ENCODE measurements at regions not wholly inside any gene's neighbourhood (a gene's known extent, or its start where the extent isn't known, plus 50 kb on each side); places are given as distances from the start of the nearest gene placed in this dataset.
A peak's percentile ranks its signal among the peaks of the same experiment; 100 is the strongest.

DNA sequence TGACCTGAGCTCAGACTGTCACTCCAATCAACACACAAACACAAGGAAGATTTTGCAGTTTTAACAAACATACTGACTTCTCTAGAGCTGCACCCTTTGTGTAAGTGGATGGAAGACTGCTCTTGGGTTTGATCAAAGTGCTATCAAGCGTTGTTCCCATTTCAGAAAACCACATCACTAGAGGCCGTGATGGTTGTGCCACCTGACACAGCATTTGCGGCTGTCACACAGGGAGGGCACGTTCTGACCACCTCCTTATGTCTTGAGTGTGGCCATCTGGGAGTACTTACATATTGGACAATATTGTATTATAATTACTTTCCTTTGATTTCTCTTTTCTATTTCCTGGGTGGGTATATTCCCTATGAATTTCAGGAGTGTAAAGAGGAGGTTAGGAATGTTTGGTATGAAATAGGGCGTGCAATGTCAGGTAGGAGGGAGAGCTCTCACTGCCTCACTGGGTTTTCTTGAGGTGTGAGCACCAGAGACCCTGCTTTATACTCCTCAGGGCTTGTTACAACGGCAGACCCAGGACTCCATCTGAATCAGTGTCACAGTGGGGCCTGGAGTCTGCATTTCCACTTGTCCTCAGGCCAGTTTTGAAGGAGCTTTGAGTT is 74.3 kb downstream of the SYNE3 start:
- no peak for DNase-seq (ENCODE audit: low spot score)

DNA sequence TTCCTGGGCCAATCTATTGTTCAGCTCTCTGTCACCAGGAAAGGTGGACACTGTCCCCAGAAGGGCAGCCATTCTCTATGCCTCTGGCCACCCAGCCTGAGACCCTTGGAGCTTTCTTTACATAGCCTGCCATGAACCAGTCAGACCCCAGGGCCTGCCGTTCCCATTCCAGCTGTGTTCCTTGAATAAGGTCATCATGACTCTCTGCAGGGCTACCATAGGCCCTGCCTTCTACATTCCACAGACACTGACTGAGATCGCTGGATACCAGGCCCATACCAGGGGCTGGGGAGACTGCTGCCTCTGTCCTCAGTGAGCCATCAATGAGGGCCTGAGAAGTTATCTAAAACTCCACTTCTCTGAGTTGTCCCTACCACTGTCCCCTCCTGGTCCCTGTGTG is 75.5 kb downstream of the SYNE3 start:
- DNase-seq (ENCODE audit: low spot score): no peak

DNA sequence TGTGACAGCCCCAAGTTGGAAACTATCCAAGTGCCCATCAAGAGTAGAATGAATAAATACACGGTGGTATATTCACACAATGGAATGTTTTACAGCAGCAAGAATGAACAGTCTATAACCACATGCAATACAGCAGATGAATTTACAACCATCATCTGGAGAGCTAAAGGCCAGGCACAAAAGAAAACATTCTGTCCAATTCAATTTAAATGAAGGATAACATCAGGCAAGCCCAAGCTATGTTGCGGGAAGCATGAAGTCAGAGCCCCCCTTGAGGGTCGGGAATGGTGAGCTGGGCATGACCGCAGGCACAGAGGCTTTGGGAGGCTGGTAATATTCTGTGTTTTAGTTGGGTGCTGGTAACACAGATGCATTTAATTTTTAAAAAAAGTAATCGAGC is 76.0 kb downstream of the SYNE3 start:
- DNase-seq (ENCODE audit: low spot score): no peak

DNA sequence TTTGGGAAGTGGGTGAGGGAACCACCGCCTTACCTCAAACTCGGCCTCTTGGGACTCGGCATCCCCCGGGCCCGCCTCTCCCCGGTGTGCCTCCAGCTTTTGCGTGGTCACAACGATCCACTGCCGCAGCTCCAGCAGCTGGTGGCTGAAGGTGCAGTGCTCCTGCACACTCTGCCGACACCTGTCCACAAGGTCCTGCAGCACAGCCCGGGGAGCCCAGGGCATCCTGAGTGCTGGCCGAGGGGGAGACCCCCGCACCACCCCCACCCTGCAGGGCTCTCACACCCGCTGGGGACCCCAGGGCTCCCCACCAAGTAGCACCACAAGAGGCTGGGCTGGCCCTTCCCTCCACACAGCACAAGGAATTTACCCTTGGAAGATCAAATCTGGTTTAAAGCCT is 76.6 kb downstream of the SYNE3 start:
- DNase-seq (ENCODE audit: low spot score): no peak

DNA sequence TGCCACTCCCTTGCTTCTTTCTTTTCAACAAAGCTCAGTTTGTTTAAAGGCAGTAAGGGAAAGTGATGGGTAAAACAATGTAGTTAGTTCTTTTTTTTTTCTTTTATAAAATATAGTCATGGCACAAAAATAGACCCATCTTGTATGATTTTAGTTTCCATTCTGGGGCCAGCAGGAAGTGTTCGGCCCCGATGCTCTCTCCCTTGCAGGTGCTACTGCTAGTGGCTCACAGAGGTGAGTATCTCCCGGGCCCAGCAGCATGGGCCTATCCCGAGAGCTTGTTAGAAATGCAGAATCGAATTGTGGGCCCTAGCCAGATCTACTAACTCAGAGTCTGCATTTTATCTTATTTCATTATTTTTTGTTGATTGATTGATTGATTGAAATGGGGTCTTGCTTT is 78.7 kb downstream of the SYNE3 start:
- no peak for DNase-seq (ENCODE audit: low spot score)

DNA sequence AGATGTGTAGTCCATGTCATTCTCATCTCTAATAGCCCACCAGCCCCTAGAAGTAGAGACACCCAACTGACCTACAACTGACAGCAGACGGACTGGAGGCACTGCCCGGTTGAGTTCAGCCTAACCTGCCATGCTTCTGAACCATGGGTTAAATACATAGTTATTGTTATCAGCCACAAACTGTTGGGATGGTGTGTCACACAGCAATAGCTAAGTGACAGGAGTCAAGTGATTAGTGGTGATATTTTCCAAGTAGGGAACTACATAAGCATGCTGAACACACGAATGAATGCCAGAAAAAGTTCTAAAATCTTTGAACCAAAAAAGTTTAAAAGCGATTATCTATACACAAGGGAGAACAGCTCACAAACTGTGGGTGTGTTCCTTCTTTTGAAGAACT is 80.1 kb downstream of the SYNE3 start:
- no peak for DNase-seq (ENCODE audit: low spot score)

DNA sequence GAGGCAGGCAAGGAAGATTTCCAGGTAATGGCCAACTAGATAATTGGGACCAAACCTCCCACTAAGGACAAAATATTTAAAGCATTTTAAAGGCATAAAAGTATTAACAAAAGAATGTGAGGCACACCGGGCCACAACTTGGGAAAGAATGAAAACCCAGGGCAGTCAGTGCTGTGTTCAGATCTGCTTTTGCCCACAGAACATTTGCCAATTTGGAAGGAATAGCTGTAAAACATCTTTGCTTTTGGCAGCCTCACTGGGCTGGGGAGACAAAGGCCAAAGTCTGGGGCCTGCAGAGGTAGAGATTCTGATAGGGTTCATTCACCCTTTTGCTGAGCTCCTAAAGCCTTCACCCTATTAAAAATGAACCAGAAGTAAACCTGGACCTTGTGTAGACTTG is 82.3 kb downstream of the SYNE3 start:
- DNase-seq (ENCODE audit: low spot score): no peak

DNA sequence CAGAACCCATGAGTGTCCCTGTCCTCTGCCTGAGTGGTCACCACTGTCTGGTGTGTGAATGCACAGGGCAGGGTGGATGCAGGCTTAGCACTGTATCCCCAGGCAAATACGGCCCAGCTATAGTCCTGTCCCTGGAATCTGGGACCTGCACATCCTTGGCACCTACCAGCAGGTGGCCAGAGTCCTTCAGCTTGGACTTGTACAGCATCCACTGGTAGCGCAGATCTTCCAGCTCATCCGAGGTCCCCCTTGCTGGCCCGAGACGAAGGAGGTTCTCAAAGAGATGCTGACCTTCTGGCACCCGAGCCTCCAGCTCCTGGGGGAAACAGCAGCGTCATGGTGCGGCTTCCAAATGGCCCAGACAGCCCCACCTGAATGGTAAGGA is 83.4 kb downstream of the SYNE3 start:
- no peak for DNase-seq (ENCODE audit: low spot score)

DNA sequence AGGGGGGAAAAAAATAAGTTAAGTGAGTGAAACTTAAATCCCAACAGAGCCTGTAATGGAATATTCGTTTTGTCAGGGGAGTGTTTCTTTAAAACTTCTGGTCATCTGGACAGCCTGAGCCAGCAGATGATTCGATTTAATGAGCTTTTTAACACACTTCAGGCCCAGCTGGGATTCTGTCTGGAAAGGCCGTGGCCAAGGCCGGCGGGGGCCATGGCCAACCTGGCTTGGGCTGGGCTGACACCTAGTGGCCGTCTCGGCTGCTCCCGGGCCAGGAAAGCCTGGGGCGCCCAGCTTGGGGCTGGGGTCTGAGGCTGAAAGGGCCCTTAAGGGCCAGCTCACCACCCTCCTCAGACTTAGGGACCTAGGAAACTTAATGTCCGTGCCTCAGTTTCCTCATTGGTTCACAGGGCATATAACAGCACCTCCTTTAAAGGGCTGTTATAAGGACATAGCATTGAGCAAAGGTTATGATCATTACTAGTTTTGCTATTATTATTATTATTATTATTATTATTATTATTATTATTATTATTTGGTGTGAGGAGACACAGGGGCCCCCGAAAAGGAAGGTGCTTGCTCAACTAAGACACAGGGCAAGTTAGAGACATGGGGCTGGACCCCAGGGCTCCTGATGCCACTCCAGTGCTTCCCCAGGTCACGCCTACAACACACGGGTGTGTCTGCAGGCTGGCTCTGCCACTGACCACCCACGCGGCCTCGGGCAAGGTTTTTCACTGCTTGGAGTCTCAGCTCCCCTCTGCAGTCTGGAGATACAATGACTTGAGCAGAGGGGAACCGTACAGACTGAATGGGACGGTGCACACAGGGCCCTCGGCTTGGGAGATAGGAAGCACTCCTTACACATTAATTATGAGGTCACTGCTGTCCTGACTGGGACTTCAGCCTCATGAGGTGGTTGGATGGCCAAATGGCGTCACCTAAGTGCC is 84.0 kb downstream of the SYNE3 start:
- peak; percentile 45 for DNase-seq (ENCODE audit: low spot score)

DNA sequence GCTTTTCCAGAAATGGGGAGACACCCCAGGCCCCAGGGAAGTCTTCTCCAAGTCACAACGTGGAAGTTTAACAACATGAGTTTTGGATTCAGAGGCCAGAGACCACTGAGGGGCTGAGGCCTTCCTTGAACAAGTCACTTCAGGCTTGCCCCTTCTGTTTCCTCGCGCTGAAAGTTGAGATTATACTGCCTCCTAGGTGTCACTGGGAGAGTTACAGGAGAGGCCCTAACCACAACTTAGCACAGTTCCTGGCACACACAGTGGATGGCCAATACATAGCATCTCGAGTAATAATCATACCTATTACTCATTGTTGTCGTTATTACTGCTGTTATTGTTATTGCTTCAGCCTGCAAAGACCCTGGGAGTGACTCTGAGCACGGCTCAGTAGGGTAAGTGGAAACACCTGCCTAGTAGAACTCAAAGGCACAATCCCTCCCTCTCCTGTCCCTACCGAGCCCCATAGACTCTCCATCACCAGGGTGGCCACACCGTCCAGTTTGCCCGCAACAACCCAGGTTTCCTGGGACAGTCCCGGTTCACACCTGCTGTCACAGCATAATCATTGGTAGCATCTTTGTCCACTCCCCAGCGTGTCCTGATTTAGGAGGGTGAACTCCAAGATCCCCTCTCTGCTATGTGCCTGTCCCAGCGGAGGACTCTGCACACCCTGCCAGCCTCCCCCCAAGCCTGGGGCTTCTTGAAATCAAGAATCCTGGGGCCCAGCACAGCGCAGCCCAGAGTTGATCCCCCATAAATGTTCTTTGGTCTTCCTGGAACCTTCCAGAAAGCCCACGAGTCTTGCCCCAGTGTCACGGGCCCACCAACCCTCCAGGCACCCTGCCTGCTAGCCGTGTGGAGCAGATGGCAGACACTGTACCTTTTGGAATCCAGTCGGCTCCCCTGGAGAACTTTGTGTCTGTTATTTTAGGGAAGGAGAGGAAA is 85.0 kb downstream of the SYNE3 start:
- no peak for DNase-seq (ENCODE audit: low spot score)

DNA sequence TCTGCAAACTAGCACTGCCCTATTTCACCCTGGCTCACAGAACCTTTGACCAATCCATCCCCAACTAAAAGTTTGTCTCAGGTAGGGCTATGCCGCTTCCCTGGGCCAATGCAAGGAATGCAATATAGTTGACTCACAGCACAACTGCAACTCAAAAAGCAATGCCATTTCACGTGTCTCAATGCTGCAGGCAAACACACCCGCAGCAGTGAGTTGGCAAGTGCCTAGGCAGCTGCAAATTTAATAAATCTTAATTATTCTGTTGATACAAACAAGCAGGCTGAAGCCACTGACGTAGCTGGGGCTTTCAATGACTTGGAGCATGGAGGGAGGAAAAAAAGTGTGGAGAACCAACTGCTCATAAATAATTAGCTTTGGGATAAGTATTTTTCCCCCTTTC is 87.9 kb downstream of the SYNE3 start:
- no peak for DNase-seq (ENCODE audit: low spot score)

DNA sequence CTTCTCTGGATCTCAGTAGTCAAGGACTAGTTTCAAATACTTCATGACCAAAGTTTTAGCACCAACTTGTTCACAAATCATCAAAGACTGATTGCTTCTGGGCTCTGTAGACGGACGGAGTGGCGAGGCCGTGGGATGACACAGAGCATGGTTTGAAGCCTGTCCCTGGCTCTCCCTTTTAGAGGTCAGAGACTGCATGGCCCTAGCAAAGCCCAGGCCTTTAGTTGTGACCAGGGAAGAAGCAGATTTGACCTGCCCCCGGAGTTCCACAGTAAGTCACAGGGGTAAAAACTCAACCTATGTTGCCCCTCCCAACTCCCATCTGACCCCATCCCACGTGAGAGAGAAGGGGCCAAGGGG is 90.4 kb downstream of the SYNE3 start:
- DNase-seq (ENCODE audit: low spot score): no peak

DNA sequence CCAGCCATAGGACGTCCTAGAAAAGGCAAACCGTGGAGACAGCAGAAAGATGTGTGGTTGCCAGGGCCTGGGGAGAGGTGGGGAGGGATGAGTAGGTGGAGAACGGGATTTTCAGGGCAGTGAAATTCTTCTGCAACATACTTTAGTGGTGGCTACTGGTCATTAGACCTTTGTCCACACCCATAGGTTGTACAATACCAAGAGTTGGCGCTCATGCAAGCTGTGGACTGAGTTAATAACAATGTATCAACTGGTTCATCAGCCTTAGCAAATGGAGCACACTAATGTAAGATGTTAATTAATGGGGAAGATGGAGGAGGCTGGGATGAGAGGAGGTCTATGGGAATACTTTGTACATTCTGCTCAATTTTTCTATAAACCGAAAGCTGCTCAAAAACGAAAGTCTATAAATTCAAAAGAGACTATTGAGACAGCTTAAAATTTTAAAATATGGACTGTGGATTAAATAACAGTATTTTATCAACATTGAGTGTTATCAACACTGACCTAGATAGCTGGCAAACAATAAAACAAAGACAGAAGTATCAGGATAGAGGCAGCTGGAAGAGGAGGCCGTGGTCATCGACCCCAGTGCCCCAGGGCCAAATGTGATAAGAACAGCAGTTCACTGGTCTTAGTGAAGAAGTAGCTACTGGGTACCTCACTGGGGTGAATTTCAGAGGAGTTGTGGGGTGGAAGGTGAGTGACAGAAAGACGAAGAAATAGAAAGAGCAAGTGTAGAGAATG is 90.9 kb downstream of the SYNE3 start:
- no peak for DNase-seq (ENCODE audit: low spot score)

DNA sequence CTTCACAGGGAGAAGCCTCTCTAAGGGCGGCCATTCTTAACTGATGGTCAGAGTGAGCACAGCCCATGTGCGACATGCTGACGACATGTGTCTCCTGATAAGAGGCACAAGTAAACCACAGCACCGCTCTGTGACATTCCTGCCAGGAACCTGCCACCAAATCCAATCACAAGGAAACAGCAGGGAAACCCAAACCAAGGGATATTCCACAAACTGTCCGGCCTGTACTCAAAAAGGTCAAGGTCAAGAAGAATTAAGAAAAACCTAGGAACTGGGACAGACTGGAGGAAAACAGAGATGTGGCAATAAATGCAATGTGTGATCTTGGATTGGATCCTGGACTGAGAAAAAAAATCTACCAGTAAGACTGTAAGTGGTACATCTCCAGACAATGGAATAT is 91.9 kb downstream of the SYNE3 start:
- DNase-seq (ENCODE audit: low spot score): no peak

DNA sequence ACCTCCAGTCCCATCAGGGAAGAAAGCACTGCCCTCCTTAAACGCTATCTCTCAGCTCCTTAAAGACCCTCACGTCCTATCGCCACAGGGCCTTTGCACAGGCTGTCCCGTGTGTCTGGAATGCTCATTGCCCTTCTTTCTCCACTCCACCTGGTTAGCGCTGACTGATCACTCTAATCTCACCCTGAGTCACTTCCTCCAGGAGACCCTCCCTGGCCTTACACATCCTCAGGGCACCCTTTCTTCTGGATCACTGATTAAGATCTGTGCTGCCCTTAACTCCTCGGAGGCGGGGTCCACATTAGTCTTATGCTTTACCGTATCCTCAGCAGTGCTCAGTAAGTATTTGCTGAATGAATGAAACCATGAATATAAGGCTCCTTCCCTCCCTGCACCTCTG is 94.7 kb downstream of the SYNE3 start:
- no peak for DNase-seq (ENCODE audit: low spot score)

DNA sequence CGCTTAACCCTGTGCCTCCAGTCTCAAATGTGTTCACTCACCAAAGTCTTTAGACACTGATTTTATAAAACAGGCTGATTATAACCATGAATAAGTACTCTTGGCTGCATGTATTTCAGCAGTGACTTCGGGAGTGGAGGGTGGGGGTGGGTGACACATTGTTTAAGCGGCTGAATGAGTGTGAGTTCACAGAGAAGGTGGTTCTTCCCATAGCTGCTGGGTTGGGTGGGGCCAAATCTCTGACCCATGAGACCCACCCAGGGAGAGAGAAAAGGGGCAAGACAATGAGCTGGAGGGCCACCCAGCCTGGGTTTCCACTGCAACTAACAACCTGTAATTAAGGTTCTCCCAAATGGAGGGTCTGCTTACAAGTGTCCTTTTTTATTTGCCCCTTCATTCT is 96.4 kb downstream of the SYNE3 start:
- no peak for DNase-seq (ENCODE audit: low spot score)

DNA sequence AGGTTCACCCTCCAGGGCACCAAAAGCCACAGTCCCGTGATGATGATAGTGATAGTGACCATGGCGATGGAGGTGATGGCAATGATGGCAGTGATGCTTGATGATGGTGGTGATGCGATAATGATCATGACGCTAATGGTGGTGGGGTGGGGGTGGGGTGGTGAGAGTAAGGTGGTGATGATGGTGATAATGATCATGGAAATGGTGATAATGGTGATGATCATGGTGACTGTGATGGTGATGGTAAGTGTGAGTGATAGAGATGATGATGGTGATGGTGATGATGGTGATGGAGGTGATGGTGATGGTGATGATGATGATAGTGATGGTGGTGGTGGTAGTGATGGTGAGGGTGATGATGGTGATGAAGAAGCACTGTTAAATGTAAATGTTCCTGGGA is 96.9 kb downstream of the SYNE3 start:
- DNase-seq (ENCODE audit: low spot score): no peak

DNA sequence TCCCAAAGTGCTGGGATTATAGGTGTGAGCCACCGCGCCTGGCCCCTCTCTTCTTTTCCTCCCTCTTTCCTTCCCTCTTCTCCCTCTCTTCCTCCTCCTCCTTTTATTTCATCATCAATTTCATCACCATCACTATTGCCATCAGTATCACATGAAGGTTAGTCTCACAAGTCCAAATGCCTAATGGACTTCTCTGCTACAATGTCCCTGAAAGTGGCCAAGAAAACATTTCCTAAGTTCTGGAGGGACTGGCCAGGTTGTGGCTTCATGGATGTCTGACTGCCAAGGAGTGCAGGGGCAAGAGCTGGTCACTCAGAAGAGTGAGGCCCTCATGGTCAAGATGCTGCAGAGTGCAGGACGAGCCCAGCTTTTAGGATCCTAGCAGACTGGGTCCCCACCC is 97.6 kb downstream of the SYNE3 start:
- DNase-seq (ENCODE audit: low spot score): no peak

DNA sequence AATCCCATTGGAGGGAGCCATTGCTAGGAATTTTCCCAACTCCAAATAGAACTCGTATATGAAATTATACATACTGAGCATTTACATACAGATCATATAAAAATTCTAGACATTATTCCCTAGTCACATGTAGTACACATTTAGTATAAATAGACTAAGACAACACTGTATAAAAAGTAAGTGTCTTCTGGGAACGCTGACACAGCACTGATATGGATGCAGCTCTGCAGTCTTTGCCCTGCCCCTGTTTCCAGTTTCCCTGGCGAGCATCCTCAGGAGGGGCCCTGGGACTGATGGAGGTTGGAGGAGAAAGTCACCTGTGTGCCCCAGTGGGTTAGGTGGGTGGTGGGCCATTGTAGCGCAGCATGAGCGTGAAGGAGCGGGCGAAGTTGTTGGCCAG is 97.8 kb upstream of the CLMN start:
- DNase-seq (ENCODE audit: low spot score): no peak

DNA sequence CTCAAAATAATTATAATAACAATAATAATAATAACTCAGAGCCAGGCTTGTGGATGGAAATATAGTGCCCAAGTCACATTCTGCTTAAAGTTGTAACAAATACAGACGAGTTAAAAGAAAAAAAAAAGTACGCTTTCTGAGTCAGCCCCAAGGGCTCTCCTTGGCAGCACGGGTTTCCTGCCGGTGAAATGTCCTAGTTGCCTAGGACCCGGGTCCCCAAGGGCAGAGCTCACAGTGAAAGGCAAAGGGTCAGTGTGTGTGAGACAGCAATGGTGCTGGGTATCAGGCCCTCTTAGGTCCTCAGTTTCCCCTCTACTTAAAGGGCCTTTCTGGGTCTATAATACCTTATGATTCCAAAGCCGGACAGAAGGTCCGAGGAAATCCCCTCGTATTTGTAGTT is 96.3 kb upstream of the CLMN start:
- no peak for DNase-seq (ENCODE audit: low spot score)

DNA sequence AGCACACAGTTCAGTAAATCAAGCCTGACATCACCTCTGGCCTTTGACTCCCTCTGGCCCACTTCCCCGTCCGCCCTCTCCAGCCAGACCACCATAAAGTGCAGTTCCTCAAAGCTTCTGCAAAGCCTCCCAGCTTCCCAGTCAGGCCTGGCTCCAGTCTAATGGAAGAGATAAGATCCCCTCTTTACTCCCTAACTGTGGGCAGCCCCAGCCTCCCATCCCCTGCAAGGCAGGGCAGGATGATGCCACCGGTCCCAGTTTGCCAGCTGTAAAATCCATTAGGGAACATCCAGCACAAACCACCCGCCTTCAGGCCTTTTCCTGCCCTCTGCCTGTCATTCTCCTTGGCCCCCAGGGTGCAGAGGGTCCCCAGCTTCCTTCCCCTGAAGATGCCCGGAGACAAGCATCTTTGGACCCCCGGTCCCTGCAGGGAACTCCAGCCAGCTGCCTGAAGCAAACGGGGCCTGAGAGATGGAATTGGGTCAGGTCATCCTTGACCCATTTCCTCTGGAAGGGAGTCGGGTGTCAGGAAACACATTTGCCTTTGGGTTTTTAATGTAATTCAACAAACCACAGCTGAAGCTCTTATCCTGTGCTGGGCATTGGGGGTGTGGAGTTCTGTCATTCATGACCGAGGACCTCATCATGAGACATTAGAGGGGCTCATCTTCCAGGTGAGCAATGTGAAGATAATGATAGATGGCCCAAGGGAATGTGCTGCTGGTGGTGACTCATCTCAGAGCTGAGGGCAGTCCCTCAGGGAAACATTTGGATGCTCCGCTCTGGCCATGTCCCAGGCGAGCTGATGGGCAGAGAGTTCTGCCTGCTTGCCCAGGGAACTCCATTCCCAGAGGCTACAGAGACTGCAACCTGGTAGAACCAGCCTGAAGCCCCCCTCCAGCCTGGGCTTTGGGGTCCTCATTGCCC is 93.8 kb upstream of the CLMN start:
- no peak for DNase-seq (ENCODE audit: low spot score)
